GM12878 (cell line): ENCODE measurements at regions not wholly inside any gene's neighbourhood (a gene's known extent, or its start where the extent isn't known, plus 50 kb on each side); places are given as distances from the start of the nearest gene placed in this dataset.

Experiments used
- ATF7 ChIP-seq: fragments of 450-650 bp; IDR thresholded peaks from 2 replicates; pipeline ENCODE4 v1.6.1; 2016; ENCODE audit warnings: low read depth, mild to moderate bottlenecking
- BCL3 ChIP-seq: IDR thresholded peaks from 2 replicates; pipeline ENCODE4 v1.6.1; 2011; ENCODE audit warnings: borderline replicate concordance, low read depth, mild to moderate bottlenecking, moderate library complexity, low read length; ENCODE audit not compliant: insufficient read depth, poor library complexity, severe bottlenecking
- E2F8 ChIP-seq: fragments of 450-650 bp; IDR thresholded peaks from 2 replicates; pipeline ENCODE4 v1.6.1; 2018; ENCODE audit warnings: mild to moderate bottlenecking, low read depth, moderate library complexity; ENCODE audit not compliant: partially characterized antibody
- TAF1 ChIP-seq: IDR thresholded peaks from 2 replicates; pipeline ENCODE4 v1.6.1; 2011; ENCODE audit warnings: mild to moderate bottlenecking, low read depth, low read length, borderline replicate concordance
- TF ChIP-seq, protein P1 (sequence below): fragments of 450-650 bp; IDR thresholded peaks from 2 replicates; pipeline ENCODE4 v1.6.1; 2017; ENCODE audit warnings: mild to moderate bottlenecking

- TF ChIP-seq E2F8 = no peak
- no peak for TF ChIP-seq BCL3
- no peak for TF ChIP-seq TAF1
- TF ChIP-seq, protein P1, sequence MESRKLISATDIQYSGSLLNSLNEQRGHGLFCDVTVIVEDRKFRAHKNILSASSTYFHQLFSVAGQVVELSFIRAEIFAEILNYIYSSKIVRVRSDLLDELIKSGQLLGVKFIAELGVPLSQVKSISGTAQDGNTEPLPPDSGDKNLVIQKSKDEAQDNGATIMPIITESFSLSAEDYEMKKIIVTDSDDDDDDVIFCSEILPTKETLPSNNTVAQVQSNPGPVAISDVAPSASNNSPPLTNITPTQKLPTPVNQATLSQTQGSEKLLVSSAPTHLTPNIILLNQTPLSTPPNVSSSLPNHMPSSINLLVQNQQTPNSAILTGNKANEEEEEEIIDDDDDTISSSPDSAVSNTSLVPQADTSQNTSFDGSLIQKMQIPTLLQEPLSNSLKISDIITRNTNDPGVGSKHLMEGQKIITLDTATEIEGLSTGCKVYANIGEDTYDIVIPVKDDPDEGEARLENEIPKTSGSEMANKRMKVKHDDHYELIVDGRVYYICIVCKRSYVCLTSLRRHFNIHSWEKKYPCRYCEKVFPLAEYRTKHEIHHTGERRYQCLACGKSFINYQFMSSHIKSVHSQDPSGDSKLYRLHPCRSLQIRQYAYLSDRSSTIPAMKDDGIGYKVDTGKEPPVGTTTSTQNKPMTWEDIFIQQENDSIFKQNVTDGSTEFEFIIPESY = no peak
- TF ChIP-seq ATF7 = no peak
Measured at GRCh38 chr6:44646355-44646754, 258.8 kb downstream of the CDC5L start (continued).
